ENCODE measurements at regions not wholly inside any gene's neighbourhood (a gene's known extent, or its start where the extent isn't known, plus 50 kb on each side); places are given as distances from the start of the nearest gene placed in this dataset.

GRCh38 chr18:29321561-29321960, 1144.6 kb upstream of the CDH2 start:
- TF ChIP-seq CTCF (conservative IDR thresholded peaks at IDR 0.05; ENCODE audit: low read depth, low read length) (no peak), EZH2 (IDR thresholded peaks at IDR 0.05; ENCODE audit: borderline replicate concordance, low read depth, low read length, poor library complexity, severe bottlenecking) (no peak)

All from A673 (cell line).